Osteocyte (in vitro differentiated cells): ENCODE measurements at regions not wholly inside any gene's neighbourhood (a gene's known extent, or its start where the extent isn't known, plus 50 kb on each side); places are given as distances from the start of the nearest gene placed in this dataset.

Experiments used
- DNase-seq: peaks from one replicate; pipeline ENCODE4 v3.0.0; 2021; ENCODE audit warnings: mixed read lengths; ENCODE audit not compliant: unreplicated experiment; ENCODE audit errors: extremely low spot score
- H3K27ac Mint-ChIP-seq: one replicate; pipeline ENCODE4 v1.8.0; 2021; ENCODE audit warnings: mild to moderate bottlenecking, mixed read lengths; ENCODE audit not compliant: unreplicated experiment
- H3K27me3 Mint-ChIP-seq: one replicate; pipeline ENCODE4 v1.8.0; 2021; ENCODE audit warnings: mixed read lengths; ENCODE audit not compliant: unreplicated experiment
- H3K36me3 Mint-ChIP-seq: one replicate; pipeline ENCODE4 v1.8.0; 2021; ENCODE audit warnings: mixed read lengths; ENCODE audit not compliant: unreplicated experiment
- H3K4me1 Mint-ChIP-seq: one replicate; pipeline ENCODE4 v1.8.0; 2021; ENCODE audit warnings: mixed read lengths; ENCODE audit not compliant: unreplicated experiment
- H3K4me3 Mint-ChIP-seq: one replicate; pipeline ENCODE4 v1.8.0; 2021; ENCODE audit warnings: mild to moderate bottlenecking, moderate library complexity, mixed read lengths; ENCODE audit not compliant: unreplicated experiment
- H3K9me3 Mint-ChIP-seq: one replicate; pipeline ENCODE4 v1.8.0; 2021; ENCODE audit warnings: mixed read lengths; ENCODE audit not compliant: unreplicated experiment
- CTCF ChIP-seq: fragments of 200-600 bp; sonication (generic); IDR thresholded peaks from 2 replicates; pipeline ENCODE4 v1.5.0; 2021; ENCODE audit warnings: antibody characterized with exemption, mild to moderate bottlenecking, moderate library complexity

- Mint-ChIP-seq H3K27me3 (peaks cover 7% of the 10 kb centered on the region), H3K36me3 (no peaks in the 10 kb centered on the region), H3K4me1 (no peaks in the 10 kb centered on the region), H3K27ac (no peak overlapping the region), H3K4me3 (no peak overlapping the region), H3K9me3 (peaks cover 12% of the 10 kb centered on the region)
- no peak for DNase-seq
- no peak for TF ChIP-seq CTCF
Observed at GRCh38 chr15:87403973-87404372, 852.6 kb downstream of the NTRK3 start.

DNA sequence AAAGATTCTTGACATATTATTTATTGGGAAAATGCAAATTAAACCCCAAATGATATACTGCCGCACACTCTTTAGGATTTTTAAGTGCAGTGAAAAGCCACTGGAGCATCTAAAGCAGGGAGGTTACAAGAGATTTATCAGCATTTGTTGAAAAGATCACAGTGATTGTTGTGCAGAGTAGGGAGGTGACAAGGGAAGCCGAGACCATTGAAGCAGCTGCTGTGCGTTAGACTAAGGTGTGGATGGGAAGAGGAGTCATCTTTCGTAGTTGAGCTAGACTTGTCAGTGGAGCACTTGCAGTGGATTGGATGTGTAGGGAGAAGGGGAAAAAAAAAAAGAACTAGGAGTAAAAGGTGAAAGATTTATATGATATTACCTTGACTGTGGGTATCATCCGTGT lies 854.6 kb downstream of the NTRK3 start:
- Mint-ChIP-seq H3K27me3 (peaks cover 7% of the 10 kb centered on the region), H3K9me3 (peaks cover 12% of the 10 kb centered on the region), H3K27ac (no peak overlapping the region), H3K4me3 (no peak overlapping the region), H3K36me3 (no peaks in the 10 kb centered on the region), H3K4me1 (no peaks in the 10 kb centered on the region)
- no peak for DNase-seq
- TF ChIP-seq CTCF: no peak

GRCh38 chr15:87394676-87395075 lies 861.9 kb downstream of the NTRK3 start:
- Mint-ChIP-seq H3K27me3 (peaks cover 3% of the 10 kb centered on the region), H3K36me3 (no peaks in the 10 kb centered on the region), H3K27ac (no peak overlapping the region), H3K4me3 (no peak overlapping the region), H3K9me3 (peaks cover 22% of the 10 kb centered on the region), H3K4me1 (no peaks in the 10 kb centered on the region)
- DNase-seq: no peak
- no peak for TF ChIP-seq CTCF

DNA sequence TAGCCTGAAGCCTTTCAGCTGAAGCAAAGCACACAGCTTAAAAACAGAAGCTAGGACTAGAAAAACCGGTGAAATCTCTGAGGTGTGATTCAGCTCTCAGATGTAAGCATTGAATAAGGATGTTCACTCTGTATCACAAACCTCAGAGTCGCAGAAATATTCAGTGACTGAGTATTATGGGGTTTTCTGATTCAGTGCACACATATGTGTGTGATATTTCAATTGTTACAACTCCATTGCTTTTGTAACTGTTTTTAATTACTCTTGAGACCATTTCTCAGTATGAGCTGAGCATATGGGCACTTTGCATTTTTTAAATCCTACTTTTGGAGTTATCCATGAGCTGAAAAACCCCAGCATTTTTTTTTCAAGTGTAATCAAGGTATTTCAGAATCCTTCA lies 868.8 kb downstream of the NTRK3 start:
- Mint-ChIP-seq H3K36me3 (no peaks in the 10 kb centered on the region), H3K9me3 (peaks cover 5% of the 10 kb centered on the region), H3K4me3 (no peak overlapping the region), H3K27me3 (peaks cover 3% of the 10 kb centered on the region), H3K27ac (no peak overlapping the region), H3K4me1 (no peaks in the 10 kb centered on the region)
- no peak for DNase-seq
- TF ChIP-seq CTCF: no peak

- DNase-seq: no peak
- Mint-ChIP-seq H3K27me3 (no peaks in the 10 kb centered on the region), H3K9me3 (peaks cover 37% of the 10 kb centered on the region), H3K36me3 (no peaks in the 10 kb centered on the region), H3K4me1 (peaks cover 2% of the 10 kb centered on the region), H3K27ac (no peak overlapping the region), H3K4me3 (no peak overlapping the region)
- no peak for TF ChIP-seq CTCF
Observed at GRCh38 chr15:87374339-87374738, 882.2 kb downstream of the NTRK3 start.
